ENCODE measurements at regions not wholly inside any gene's neighbourhood (a gene's known extent, or its start where the extent isn't known, plus 50 kb on each side); places are given as distances from the start of the nearest gene placed in this dataset.
"Not testable (repeated sequence)": the region's sequence is repeated elsewhere in the genome, so short reads cannot be mapped to it uniquely, and the experiment has no call there.

DNA sequence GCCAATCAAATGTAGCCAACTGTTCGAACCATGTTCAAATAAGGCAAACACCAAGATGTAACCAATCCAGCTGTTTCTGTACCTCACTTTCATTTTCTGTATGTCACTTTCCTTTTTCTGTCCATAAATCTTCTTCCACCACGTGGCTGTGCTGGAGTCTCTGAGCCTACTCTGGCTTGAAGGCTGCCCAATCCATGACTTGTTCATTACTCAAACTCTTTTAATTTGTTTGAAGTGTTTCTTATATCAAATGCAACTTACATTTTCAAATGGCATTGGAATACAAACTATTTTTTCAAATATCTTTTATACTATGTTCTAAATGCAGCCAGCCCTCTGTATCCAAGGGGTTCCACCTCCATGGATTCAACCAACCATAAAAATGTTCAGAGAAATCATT, 245.6 kb upstream of the RFC3 start:
- TF ChIP-seq, protein P1, sequence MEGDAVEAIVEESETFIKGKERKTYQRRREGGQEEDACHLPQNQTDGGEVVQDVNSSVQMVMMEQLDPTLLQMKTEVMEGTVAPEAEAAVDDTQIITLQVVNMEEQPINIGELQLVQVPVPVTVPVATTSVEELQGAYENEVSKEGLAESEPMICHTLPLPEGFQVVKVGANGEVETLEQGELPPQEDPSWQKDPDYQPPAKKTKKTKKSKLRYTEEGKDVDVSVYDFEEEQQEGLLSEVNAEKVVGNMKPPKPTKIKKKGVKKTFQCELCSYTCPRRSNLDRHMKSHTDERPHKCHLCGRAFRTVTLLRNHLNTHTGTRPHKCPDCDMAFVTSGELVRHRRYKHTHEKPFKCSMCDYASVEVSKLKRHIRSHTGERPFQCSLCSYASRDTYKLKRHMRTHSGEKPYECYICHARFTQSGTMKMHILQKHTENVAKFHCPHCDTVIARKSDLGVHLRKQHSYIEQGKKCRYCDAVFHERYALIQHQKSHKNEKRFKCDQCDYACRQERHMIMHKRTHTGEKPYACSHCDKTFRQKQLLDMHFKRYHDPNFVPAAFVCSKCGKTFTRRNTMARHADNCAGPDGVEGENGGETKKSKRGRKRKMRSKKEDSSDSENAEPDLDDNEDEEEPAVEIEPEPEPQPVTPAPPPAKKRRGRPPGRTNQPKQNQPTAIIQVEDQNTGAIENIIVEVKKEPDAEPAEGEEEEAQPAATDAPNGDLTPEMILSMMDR (conservative IDR thresholded peaks at IDR 0.05; ENCODE audit: low read depth, low read length), result not testable (repeated sequence)
- TF ChIP-seq POLR2A (IDR thresholded peaks at IDR 0.05; ENCODE audit: low read depth, low read length); FOS (IDR thresholded peaks at IDR 0.05; ENCODE audit: low read depth, low read length); MAZ (IDR thresholded peaks at IDR 0.05; ENCODE audit: borderline replicate concordance, low read depth, low read length): not testable (repeated sequence)
- TF ChIP-seq, protein P2, sequence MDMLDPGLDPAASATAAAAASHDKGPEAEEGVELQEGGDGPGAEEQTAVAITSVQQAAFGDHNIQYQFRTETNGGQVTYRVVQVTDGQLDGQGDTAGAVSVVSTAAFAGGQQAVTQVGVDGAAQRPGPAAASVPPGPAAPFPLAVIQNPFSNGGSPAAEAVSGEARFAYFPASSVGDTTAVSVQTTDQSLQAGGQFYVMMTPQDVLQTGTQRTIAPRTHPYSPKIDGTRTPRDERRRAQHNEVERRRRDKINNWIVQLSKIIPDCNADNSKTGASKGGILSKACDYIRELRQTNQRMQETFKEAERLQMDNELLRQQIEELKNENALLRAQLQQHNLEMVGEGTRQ (IDR thresholded peaks at IDR 0.05; ENCODE audit: low read depth, low read length), result not testable (repeated sequence)

Data from IMR-90 (cell line).